Muscle layer of duodenum (tissue), 2 donors: ENCODE measurements at regions not wholly inside any gene's neighbourhood (a gene's known extent, or its start where the extent isn't known, plus 50 kb on each side); places are given as distances from the start of the nearest gene placed in this dataset.

Source experiments
- H3K27ac ChIP-seq: one replicate; pipeline ENCODE4 v1.7.0; 2013; ENCODE audit warnings: mild to moderate bottlenecking, low read length
- H3K27me3 ChIP-seq: one replicate; pipeline ENCODE4 v1.7.0; 2013; ENCODE audit warnings: low read depth, mild to moderate bottlenecking, control low read depth, low read length
- H3K36me3 ChIP-seq, 2 donors: one replicate each; pipeline ENCODE4 v1.7.0; 2013; ENCODE audit warnings: low read length in 2 of 2, control low read depth in 1 of 2, mild to moderate bottlenecking in 1 of 2; ENCODE audit not compliant: insufficient read depth in 2 of 2, control insufficient read depth in 1 of 2
- H3K4me1 ChIP-seq, 2 donors: one replicate each; pipeline ENCODE4 v1.7.0; 2013; ENCODE audit warnings: low read length in 2 of 2, mild to moderate bottlenecking in 2 of 2, control low read depth in 1 of 2, moderate library complexity in 1 of 2; ENCODE audit not compliant: insufficient read depth in 2 of 2, control insufficient read depth in 1 of 2
- H3K4me3 ChIP-seq, 2 donors: one replicate each; pipeline ENCODE4 v1.7.0; 2013; ENCODE audit warnings: low read length in 2 of 2, low read depth in 1 of 2, mild to moderate bottlenecking in 1 of 2
- H3K9me3 ChIP-seq, 2 donors: one replicate each; pipeline ENCODE4 v1.7.0; 2013; ENCODE audit warnings: low read length in 2 of 2, control low read depth in 1 of 2, mild to moderate bottlenecking in 1 of 2; ENCODE audit not compliant: control insufficient read depth in 1 of 2
- donor health status: healthy.

- Histone ChIP-seq H3K27me3 (peaks cover 27% of the 10 kb centered on the region), H3K9me3 (no peaks in the 10 kb centered on the region), H3K4me1 (peaks cover 0 to 30% of the 10 kb centered on the region in 2 donors), H3K4me3 (peak overlapping the region in 1 of 2 donors; percentile 21), H3K27ac (no peak overlapping the region), H3K36me3 (no peaks in the 10 kb centered on the region)
Observed at GRCh38 chr11:43557553-43558110, 122.9 kb upstream of the HSD17B12 start.

- Histone ChIP-seq H3K27me3 (peaks cover 27% of the 10 kb centered on the region), H3K27ac (no peak overlapping the region), H3K9me3 (no peaks in the 10 kb centered on the region), H3K4me1 (peaks cover 0 to 30% of the 10 kb centered on the region in 2 donors), H3K36me3 (no peaks in the 10 kb centered on the region), H3K4me3 (no peak overlapping the region)
Observed at GRCh38 chr11:43558146-43558545, 122.4 kb upstream of the HSD17B12 start.

GRCh38 chr11:43558556-43559127, 121.9 kb upstream of the HSD17B12 start:
- H3K27ac ChIP-seq = no peak overlapping the region
- peaks cover 0 to 30% of the 10 kb centered on the region in 2 donors for H3K4me1 ChIP-seq
- H3K4me3 ChIP-seq = no peak overlapping the region
- H3K9me3 ChIP-seq = no peaks in the 10 kb centered on the region
- H3K27me3 ChIP-seq = peaks cover 26% of the 10 kb centered on the region
- no peaks in the 10 kb centered on the region for H3K36me3 ChIP-seq

- Histone ChIP-seq H3K4me1 (peaks cover 0 to 9% of the 10 kb centered on the region in 2 donors), H3K9me3 (no peaks in the 10 kb centered on the region), H3K36me3 (no peaks in the 10 kb centered on the region), H3K4me3 (no peak overlapping the region), H3K27me3 (peaks cover 21% of the 10 kb centered on the region), H3K27ac (no peak overlapping the region)
Observed at GRCh38 chr11:43561832-43562231, 118.7 kb upstream of the HSD17B12 start.

GRCh38 chr11:43567396-43567975, 113.1 kb upstream of the HSD17B12 start:
- no peaks in the 10 kb centered on the region for H3K9me3 ChIP-seq
- H3K27ac ChIP-seq = no peak overlapping the region
- H3K4me3 ChIP-seq = no peak overlapping the region
- no peaks in the 10 kb centered on the region for H3K36me3 ChIP-seq
- H3K4me1 ChIP-seq = no peaks in the 10 kb centered on the region
- H3K27me3 ChIP-seq = no peaks in the 10 kb centered on the region

GRCh38 chr11:43573233-43573632, 107.3 kb upstream of the HSD17B12 start:
- Histone ChIP-seq H3K9me3 (no peaks in the 10 kb centered on the region), H3K4me1 (peaks cover 5 to 38% of the 10 kb centered on the region in 2 donors), H3K4me3 (no peak overlapping the region), H3K36me3 (no peaks in the 10 kb centered on the region), H3K27me3 (peaks cover 52% of the 10 kb centered on the region), H3K27ac (no peak overlapping the region)

GRCh38 chr11:43573873-43574272, 106.7 kb upstream of the HSD17B12 start:
- H3K36me3 ChIP-seq = no peaks in the 10 kb centered on the region
- no peaks in the 10 kb centered on the region for H3K9me3 ChIP-seq
- peaks cover 5 to 44% of the 10 kb centered on the region in 2 donors for H3K4me1 ChIP-seq
- no peak overlapping the region for H3K4me3 ChIP-seq
- no peak overlapping the region for H3K27ac ChIP-seq
- H3K27me3 ChIP-seq = peaks cover 55% of the 10 kb centered on the region

- Histone ChIP-seq H3K27me3 (peaks cover 55% of the 10 kb centered on the region), H3K4me3 (peak overlapping the region in 1 of 2 donors; percentile 52), H3K4me1 (peaks cover 5 to 48% of the 10 kb centered on the region in 2 donors), H3K27ac (no peak overlapping the region), H3K9me3 (no peaks in the 10 kb centered on the region), H3K36me3 (no peaks in the 10 kb centered on the region)
Observed at GRCh38 chr11:43574411-43574810, 106.1 kb upstream of the HSD17B12 start.

- Histone ChIP-seq H3K27ac (no peak overlapping the region), H3K9me3 (no peaks in the 10 kb centered on the region), H3K4me3 (peak overlapping the region; percentile 52 to 69), H3K27me3 (peaks cover 55% of the 10 kb centered on the region), H3K4me1 (peaks cover 5 to 54% of the 10 kb centered on the region in 2 donors), H3K36me3 (no peaks in the 10 kb centered on the region)
Observed at GRCh38 chr11:43574949-43575912, 105.3 kb upstream of the HSD17B12 start.

GRCh38 chr11:43575913-43576310, 104.6 kb upstream of the HSD17B12 start:
- no peak overlapping the region for H3K27ac ChIP-seq
- H3K4me3 ChIP-seq = peak overlapping the region; percentile 52 to 69
- H3K27me3 ChIP-seq = peaks cover 61% of the 10 kb centered on the region
- H3K36me3 ChIP-seq = no peaks in the 10 kb centered on the region
- no peaks in the 10 kb centered on the region for H3K9me3 ChIP-seq
- H3K4me1 ChIP-seq = peaks cover 5 to 61% of the 10 kb centered on the region in 2 donors

GRCh38 chr11:43576320-43576802, 104.2 kb upstream of the HSD17B12 start:
- H3K9me3 ChIP-seq = no peaks in the 10 kb centered on the region
- H3K27me3 ChIP-seq = peaks cover 65% of the 10 kb centered on the region
- no peaks in the 10 kb centered on the region for H3K36me3 ChIP-seq
- H3K4me1 ChIP-seq = peaks cover 5 to 65% of the 10 kb centered on the region in 2 donors
- peak overlapping the region; percentile 52 to 69 for H3K4me3 ChIP-seq
- H3K27ac ChIP-seq = no peak overlapping the region
